ENCODE measurements at regions not wholly inside any gene's neighbourhood (a gene's known extent, or its start where the extent isn't known, plus 50 kb on each side); places are given as distances from the start of the nearest gene placed in this dataset.

GRCh38 chr5:4531756-4532704 lies 608.1 kb upstream of the ADAMTS16 start:
- TF ChIP-seq EP300 (IDR thresholded peaks at IDR 0.05) = no peak
- TF ChIP-seq, protein P1, sequence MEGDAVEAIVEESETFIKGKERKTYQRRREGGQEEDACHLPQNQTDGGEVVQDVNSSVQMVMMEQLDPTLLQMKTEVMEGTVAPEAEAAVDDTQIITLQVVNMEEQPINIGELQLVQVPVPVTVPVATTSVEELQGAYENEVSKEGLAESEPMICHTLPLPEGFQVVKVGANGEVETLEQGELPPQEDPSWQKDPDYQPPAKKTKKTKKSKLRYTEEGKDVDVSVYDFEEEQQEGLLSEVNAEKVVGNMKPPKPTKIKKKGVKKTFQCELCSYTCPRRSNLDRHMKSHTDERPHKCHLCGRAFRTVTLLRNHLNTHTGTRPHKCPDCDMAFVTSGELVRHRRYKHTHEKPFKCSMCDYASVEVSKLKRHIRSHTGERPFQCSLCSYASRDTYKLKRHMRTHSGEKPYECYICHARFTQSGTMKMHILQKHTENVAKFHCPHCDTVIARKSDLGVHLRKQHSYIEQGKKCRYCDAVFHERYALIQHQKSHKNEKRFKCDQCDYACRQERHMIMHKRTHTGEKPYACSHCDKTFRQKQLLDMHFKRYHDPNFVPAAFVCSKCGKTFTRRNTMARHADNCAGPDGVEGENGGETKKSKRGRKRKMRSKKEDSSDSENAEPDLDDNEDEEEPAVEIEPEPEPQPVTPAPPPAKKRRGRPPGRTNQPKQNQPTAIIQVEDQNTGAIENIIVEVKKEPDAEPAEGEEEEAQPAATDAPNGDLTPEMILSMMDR (IDR thresholded peaks at IDR 0.05) = no peak
- no peak for TF ChIP-seq POLR2A (IDR thresholded peaks at IDR 0.05)
- H3K9me3 ChIP-seq = no peaks in the 10 kb centered on the region
- WGBS, 3 donors = 59 to 72% (median 61%) methylated on average over 10 of the region's 10 CpGs
- DNase-seq = no peak
- intact Hi-C loops (cut with DNase I) = no loop called here
- no peak overlapping the region for H3K27ac ChIP-seq
- H3K36me3 ChIP-seq = no peaks in the 10 kb centered on the region
- H3K4me3 ChIP-seq = no peak overlapping the region
- H3K27me3 ChIP-seq = no peaks in the 10 kb centered on the region
- H3K4me1 ChIP-seq (ENCODE audit: insufficient read depth) = no peaks in the 10 kb centered on the region

- Histone ChIP-seq H3K4me1 (ENCODE audit: insufficient read depth) (no peaks in the 10 kb centered on the region), H3K27me3 (no peaks in the 10 kb centered on the region), H3K36me3 (no peaks in the 10 kb centered on the region), H3K4me3 (no peak overlapping the region), H3K27ac (no peak overlapping the region), H3K9me3 (no peaks in the 10 kb centered on the region)
- intact Hi-C loops (cut with DNase I) = no loop called here
- WGBS, 3 donors = 76 to 88% (median 86%) methylated on average over 6 of the region's 6 CpGs
- DNase-seq = no peak
- TF ChIP-seq POLR2A (IDR thresholded peaks at IDR 0.05) = no peak
- TF ChIP-seq EP300 (IDR thresholded peaks at IDR 0.05) = no peak
- TF ChIP-seq, protein P1 (IDR thresholded peaks at IDR 0.05) = no peak
Observed at GRCh38 chr5:4532705-4533080, 607.4 kb upstream of the ADAMTS16 start.

GRCh38 chr5:4533457-4534105 lies 606.5 kb upstream of the ADAMTS16 start:
- TF ChIP-seq EP300 (IDR thresholded peaks at IDR 0.05) = no peak
- TF ChIP-seq, protein P1 (IDR thresholded peaks at IDR 0.05) = no peak
- TF ChIP-seq POLR2A (IDR thresholded peaks at IDR 0.05) = no peak
- H3K36me3 ChIP-seq = no peaks in the 10 kb centered on the region
- no peak for DNase-seq
- intact Hi-C loops (cut with DNase I) = no loop called here
- 67 to 75% (median 70%) methylated on average over 3 of the region's 3 CpGs for WGBS, 3 donors
- H3K9me3 ChIP-seq = no peaks in the 10 kb centered on the region
- H3K4me3 ChIP-seq = no peak overlapping the region
- no peaks in the 10 kb centered on the region for H3K4me1 ChIP-seq (ENCODE audit: insufficient read depth)
- H3K27ac ChIP-seq = no peak overlapping the region
- no peaks in the 10 kb centered on the region for H3K27me3 ChIP-seq

GRCh38 chr5:4537489-4537888 lies 602.6 kb upstream of the ADAMTS16 start:
- H3K27me3 ChIP-seq = no peaks in the 10 kb centered on the region
- TF ChIP-seq POLR2A (IDR thresholded peaks at IDR 0.05) = no peak
- H3K27ac ChIP-seq = no peak overlapping the region
- intact Hi-C loops (cut with DNase I) = no loop called here
- DNase-seq = no peak
- H3K36me3 ChIP-seq = no peaks in the 10 kb centered on the region
- no peaks in the 10 kb centered on the region for H3K9me3 ChIP-seq
- WGBS, 3 donors = 74 to 85% (median 83%) methylated on average over 10 of the region's 10 CpGs
- no peaks in the 10 kb centered on the region for H3K4me1 ChIP-seq (ENCODE audit: insufficient read depth)
- no peak overlapping the region for H3K4me3 ChIP-seq

All from ovary (tissue), 7 donors.